CD4-positive, alpha-beta T cell treated with Interferon alpha-2 for 1 hour (primary cell): ENCODE measurements at regions not wholly inside any gene's neighbourhood (a gene's known extent, or its start where the extent isn't known, plus 50 kb on each side); places are given as distances from the start of the nearest gene placed in this dataset.

Experiments
- DNase-seq, 2 donors: peaks; one replicate each; pipeline ENCODE4 v3.0.0-alpha.2; 2020 to 2022

- DNase-seq: no peak
These were observed 107.7 kb upstream of the POU2AF2 start for GRCh38 chr11:111137846-111138245.

GRCh38 chr11:111135778-111136570 is 109.6 kb upstream of the POU2AF2 start:
- no peak for DNase-seq

- no peak for DNase-seq
These were observed 110.4 kb upstream of the POU2AF2 start for GRCh38 chr11:111135101-111135500.

GRCh38 chr11:111128076-111128870 is 117.3 kb upstream of the POU2AF2 start:
- DNase-seq: no peak

- no peak for DNase-seq
These were observed 120.8 kb upstream of the POU2AF2 start for GRCh38 chr11:111124724-111125123.

GRCh38 chr11:111123463-111124398 is 121.8 kb upstream of the POU2AF2 start:
- no peak for DNase-seq

GRCh38 chr11:111120696-111121302 is 124.7 kb upstream of the POU2AF2 start:
- DNase-seq: no peak

GRCh38 chr11:111120161-111120560 is 125.4 kb upstream of the POU2AF2 start:
- no peak for DNase-seq

GRCh38 chr11:111119751-111120150 is 125.8 kb upstream of the POU2AF2 start:
- DNase-seq: no peak

GRCh38 chr11:111115890-111116289 is 129.6 kb upstream of the POU2AF2 start:
- no peak for DNase-seq

GRCh38 chr11:111114091-111114490 is 131.4 kb upstream of the POU2AF2 start:
- no peak for DNase-seq

- DNase-seq: no peak
These were observed 132.9 kb upstream of the POU2AF2 start for GRCh38 chr11:111112614-111113013.

- DNase-seq: no peak
These were observed 138.0 kb upstream of the POU2AF2 start for GRCh38 chr11:111107501-111107900.

GRCh38 chr11:111106641-111107040 is 138.9 kb upstream of the POU2AF2 start:
- DNase-seq: no peak

GRCh38 chr11:111105566-111105965 is 140.0 kb upstream of the POU2AF2 start:
- DNase-seq: no peak

- no peak for DNase-seq
These were observed 141.3 kb upstream of the POU2AF2 start for GRCh38 chr11:111104185-111104584.

GRCh38 chr11:111101881-111102280 is 143.6 kb upstream of the POU2AF2 start:
- DNase-seq: no peak

GRCh38 chr11:111099028-111099713 is 146.4 kb upstream of the POU2AF2 start:
- no peak for DNase-seq

GRCh38 chr11:111098091-111098490 is 147.4 kb upstream of the POU2AF2 start:
- DNase-seq: no peak

GRCh38 chr11:111097191-111097590 is 148.3 kb upstream of the POU2AF2 start:
- no peak for DNase-seq

GRCh38 chr11:111095327-111095726 is 150.2 kb upstream of the POU2AF2 start:
- DNase-seq: no peak

- DNase-seq: no peak
These were observed 152.5 kb upstream of the POU2AF2 start for GRCh38 chr11:111093061-111093460.
